ENCODE measurements at regions not wholly inside any gene's neighbourhood (a gene's known extent, or its start where the extent isn't known, plus 50 kb on each side); places are given as distances from the start of the nearest gene placed in this dataset.

GRCh38 chr9:27625751-27626150 is 52.5 kb upstream of the C9orf72 start:
- DNase-seq (ENCODE audit: low read depth), result no peak

DNA sequence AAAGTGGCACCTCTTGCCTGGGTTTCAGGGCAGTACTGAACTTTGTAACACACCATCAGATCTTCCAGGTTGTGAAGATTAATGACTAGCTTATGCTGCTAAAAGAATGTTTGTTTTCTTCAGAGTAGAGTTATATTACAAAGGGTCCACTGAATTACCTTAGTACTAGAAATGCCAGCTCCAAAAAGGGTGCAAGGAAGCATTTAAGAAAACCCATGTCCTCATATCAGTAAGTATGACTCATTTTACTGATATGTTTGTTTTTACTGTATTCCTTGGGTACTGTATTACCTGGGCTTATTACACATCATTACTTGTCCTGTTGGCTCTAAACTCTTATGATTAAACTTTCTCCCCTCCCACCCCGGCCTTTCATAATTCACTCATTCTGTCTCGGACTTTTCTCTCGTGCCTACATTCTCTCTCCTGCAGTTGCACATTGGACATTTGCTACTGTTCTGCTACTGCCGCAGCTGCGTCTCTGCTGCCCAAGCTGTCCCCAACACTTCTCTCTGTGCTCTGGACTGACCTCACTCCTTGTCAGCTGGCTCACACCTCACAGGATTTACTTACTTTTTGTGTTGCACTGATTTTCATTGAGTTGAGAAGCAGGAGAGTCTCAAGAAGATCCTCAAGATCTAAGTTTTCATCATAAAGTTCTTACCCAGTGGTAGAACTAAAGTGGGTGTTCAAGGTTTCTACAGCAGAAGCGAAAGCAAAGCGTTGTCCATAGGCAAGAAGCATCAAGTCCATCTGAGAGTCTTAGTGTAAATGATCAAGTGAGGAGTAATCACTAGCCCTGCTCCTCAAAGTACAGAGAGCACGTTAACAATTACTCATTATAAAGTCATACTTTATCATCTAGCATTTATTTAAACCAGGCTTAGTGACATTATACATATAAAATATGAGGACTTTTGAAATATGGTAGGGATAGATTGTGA is 53.2 kb upstream of the C9orf72 start:
- DNase-seq (ENCODE audit: low read depth), result no peak

GRCh38 chr9:27627188-27627564 is 53.9 kb upstream of the C9orf72 start:
- no peak for DNase-seq (ENCODE audit: low read depth)

DNA sequence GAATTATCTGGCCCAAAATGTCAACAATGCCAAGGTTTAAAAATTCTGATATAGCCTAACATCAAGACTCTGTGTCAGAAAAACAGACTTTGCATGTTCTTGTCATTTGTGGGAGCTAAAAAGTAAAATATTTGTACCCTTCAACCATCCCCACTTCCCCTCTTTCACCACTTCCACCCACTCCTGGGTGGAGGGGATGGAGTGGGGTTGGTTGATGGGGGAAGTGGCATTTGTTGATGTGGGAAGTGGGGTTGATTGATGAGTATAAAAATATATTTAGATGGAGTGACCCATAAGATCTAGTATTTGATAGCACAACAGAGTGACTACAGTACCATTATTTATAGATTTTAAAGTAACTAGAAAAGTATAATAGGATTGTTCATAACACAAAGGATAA is 55.0 kb upstream of the C9orf72 start:
- no peak for DNase-seq (ENCODE audit: low read depth)

- DNase-seq (ENCODE audit: low read depth), result no peak
These were observed 56.1 kb upstream of the C9orf72 start for GRCh38 chr9:27629425-27629824.

DNA sequence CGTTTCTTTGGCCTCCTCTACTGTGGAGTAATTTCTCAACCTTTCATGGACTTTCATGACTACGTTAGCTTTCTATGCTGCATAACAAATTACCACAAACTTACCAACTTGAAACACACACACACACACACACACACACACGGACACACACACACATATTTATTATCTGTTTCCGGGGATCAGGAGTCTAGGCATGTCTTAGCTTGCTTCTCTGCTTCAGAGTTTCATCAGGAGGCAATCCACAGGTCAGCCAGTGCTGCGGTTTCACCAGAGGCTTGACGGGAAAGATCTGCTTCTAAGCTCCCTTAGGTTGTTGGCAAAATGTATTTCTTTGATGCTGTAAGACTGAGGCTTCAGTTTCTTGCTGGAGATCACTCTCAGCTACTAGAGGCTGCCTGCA is 59.0 kb upstream of the C9orf72 start:
- DNase-seq (ENCODE audit: low read depth), result no peak

- no peak for DNase-seq (ENCODE audit: low read depth)
These were observed 60.5 kb upstream of the C9orf72 start for GRCh38 chr9:27633764-27634163.

- DNase-seq (ENCODE audit: low read depth), result no peak
These were observed 61.6 kb upstream of the C9orf72 start for GRCh38 chr9:27634879-27635278.

DNA sequence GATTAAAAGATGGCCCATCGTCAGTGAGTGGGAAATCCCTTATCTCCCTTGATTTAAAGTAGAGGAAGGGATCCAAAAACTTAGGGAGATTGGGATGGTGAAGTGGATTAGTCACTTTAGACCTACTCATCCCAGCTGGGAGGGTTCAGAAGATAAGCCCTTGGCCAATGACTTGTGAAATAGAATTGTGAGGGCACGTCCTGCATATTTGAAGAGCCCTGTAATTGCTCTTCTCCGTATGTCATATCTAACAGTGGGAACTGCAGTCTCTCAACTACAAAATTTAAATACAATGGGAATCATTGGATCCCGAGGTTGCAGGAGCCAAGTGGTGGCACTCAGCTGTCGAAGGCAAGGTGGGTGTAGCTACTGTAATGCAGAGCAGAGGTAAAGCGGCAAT is 65.4 kb upstream of the C9orf72 start:
- no peak for DNase-seq (ENCODE audit: low read depth)

DNA sequence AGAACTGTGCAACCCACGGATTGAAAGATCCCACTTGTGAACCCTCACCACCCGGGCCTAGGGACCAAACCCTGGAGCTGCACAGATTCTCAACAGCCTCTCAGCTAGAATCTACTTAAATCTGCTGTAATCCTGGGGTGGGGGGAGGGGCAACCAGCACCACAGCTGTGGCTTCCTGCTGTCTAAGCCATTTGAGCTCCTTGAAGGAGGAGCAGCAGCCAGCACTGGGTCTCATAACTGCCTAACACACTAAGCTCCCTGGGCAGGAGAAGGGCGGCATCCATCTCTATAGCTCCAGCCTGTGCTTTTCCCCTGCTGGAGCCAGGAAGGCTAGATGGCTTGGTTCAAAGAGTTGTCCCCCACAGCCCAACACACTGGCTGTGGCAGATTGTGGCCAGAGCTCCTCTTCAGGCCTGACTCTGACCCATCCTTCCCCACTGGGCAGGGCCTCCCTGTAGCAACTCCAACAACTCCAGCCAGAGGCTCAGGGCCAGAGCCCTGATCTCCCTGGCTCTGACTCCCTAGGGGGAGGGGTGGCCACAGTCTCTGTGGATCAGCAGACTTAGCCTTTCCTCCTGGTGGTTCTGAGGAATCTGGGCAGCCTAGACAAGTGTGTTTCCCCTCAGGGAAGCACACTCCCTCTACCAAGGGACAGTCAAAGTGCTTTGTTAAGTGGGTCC is 72.0 kb upstream of the C9orf72 start:
- no peak for DNase-seq (ENCODE audit: low read depth)

DNA sequence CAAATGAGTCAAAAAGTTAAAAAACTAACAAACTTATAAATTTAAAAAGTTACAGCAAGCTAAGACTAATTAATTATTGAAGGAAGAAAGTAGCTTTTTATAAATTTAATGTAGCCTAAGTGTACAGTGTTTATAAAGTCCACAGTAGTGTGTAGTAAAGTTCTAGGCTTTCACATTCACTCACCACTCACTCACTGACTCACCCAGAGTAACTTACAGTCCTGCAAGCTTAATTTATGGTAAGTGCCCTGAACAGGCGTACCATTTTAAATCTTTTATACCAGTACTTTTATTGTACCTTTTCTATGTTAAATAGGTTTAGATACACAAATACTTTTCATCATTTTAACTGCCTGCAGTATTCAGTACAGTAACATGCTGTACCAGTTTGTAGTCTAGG is 80.0 kb upstream of the C9orf72 start:
- no peak for DNase-seq (ENCODE audit: low read depth)

GRCh38 chr9:27653957-27654356 is 80.7 kb upstream of the C9orf72 start:
- DNase-seq (ENCODE audit: low read depth), result no peak

- DNase-seq (ENCODE audit: low read depth), result no peak
These were observed 81.5 kb upstream of the C9orf72 start for GRCh38 chr9:27654629-27655285.

DNA sequence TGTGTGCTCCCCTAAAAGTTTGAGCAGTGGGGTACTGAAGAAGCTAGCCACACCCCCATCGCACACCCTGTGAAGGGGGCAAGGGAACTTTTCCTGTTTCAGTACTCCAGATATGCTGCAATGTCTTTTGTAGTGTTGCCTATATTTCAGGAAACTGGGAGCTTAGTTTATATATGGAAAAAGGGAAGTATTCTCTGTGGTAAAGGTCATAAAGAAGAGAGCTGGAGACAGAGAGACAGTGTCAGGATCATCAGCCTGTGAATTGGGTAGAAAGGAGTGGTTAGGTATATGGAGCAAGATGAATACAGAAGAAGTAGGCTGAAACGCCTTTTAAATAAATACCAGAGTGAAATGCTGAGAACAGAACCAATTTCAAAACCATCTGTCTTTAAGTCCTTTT is 82.2 kb upstream of the C9orf72 start:
- no peak for DNase-seq (ENCODE audit: low read depth)

GRCh38 chr9:27659001-27659400 is 85.7 kb upstream of the C9orf72 start:
- DNase-seq (ENCODE audit: low read depth), result no peak

- no peak for DNase-seq (ENCODE audit: low read depth)
These were observed 86.3 kb upstream of the C9orf72 start for GRCh38 chr9:27659571-27659970.

- no peak for DNase-seq (ENCODE audit: low read depth)
These were observed 86.9 kb upstream of the C9orf72 start for GRCh38 chr9:27660148-27660547.

- no peak for DNase-seq (ENCODE audit: low read depth)
These were observed 90.2 kb upstream of the C9orf72 start for GRCh38 chr9:27663526-27663925.

DNA sequence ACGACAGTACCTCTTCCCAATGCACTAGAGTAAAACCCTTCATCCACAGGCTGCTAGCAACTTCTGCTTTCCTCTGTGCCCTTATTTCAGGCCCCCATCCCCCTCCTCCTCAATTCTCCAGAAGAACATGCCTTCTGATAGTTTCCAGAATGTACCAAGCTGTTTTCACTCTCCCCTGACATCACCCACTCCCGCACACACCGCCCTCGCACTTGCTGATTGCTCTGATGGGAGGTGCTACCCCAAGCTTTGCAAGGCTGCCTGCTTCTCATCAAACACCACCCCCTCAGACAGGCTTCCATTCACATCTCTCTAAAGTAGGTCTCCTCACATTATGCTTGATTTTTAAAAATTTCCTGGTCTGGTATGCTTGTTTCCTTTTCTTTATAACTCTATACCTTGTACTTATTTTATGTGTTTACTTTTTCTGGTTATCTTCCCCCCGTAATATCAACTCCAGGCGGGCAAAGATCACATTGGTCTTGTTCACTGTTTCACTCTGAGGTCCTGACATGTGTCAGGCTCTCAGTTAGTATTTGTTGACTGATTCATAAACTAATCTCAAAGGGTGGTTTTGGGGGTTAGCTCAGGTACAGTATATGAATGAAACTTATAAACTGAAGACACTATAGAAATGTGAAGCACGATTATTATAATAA is 91.0 kb upstream of the C9orf72 start:
- DNase-seq (ENCODE audit: low read depth), result no peak

DNA sequence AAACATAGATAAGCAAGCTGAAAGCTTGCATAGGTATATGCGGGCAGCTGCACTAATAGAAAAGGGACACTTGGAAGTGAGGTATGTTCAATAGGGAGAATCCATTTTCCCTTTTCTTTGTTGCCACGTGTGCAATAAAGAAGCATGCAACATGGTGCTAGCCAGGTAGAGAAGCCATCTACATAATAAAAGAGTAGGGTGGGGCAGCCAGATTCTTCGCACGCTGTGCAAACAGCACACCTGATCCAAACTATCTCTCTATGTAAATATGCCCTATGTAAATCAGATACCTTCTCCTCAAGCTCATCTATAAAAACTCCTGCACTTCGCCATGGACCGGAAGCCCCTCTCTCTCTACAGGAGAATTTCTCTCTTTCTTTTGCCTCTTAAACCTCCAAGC is 91.9 kb upstream of the C9orf72 start:
- DNase-seq (ENCODE audit: low read depth), result no peak

GRCh38 chr9:27668280-27668679 is 95.0 kb upstream of the C9orf72 start:
- no peak for DNase-seq (ENCODE audit: low read depth)

DNA sequence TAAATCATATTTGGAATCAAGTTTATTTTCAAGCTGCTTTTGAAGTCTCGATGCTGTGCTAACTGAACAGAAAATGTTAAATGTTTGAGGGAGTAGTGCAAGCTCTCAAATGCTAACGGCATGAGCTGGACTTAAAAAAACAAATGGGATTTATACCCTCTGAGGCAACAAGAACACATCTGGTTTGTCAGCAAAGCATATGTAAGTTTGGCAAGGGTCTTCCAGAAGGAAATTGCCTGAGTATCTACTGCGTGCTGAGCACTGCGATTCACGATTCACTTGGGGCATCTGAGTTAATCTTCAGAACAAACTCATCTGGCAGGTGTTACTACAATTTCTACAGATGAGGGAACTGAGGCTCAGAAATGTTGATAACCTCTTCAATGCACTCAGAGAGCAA is 98.4 kb upstream of the C9orf72 start:
- DNase-seq (ENCODE audit: low read depth), result no peak

- no peak for DNase-seq (ENCODE audit: low read depth)
These were observed 99.4 kb upstream of the C9orf72 start for GRCh38 chr9:27672718-27673117.
